ENCODE measurements at regions not wholly inside any gene's neighbourhood (a gene's known extent, or its start where the extent isn't known, plus 50 kb on each side); places are given as distances from the start of the nearest gene placed in this dataset.

DNA sequence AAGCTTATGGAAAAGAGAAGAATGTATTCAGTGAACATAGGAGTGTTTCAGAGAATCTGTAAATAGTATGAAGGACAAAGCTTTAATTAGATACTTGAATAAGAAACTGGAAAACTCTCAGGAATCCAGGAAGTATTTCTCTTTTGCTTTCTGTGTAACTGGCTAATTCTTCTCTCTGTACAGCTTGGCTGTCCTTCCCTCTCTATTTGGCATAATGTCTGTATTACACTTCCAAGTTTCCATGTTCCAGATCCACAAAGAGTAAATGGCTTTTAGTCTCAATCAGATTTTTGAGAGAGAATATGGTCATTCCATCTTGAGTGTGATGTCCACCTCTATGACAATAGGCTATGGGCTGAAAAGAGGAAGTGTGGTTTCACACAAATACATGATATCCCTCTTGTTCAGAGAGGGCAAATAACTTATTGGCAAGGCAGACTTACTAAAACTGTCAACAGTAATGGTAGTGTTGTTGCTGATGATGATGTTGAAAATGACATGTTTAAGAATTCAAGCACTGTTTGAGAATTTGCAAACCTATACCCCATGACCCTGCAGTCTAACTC is 129.2 kb upstream of the ERBB4 start:
- TF ChIP-seq, protein P1, sequence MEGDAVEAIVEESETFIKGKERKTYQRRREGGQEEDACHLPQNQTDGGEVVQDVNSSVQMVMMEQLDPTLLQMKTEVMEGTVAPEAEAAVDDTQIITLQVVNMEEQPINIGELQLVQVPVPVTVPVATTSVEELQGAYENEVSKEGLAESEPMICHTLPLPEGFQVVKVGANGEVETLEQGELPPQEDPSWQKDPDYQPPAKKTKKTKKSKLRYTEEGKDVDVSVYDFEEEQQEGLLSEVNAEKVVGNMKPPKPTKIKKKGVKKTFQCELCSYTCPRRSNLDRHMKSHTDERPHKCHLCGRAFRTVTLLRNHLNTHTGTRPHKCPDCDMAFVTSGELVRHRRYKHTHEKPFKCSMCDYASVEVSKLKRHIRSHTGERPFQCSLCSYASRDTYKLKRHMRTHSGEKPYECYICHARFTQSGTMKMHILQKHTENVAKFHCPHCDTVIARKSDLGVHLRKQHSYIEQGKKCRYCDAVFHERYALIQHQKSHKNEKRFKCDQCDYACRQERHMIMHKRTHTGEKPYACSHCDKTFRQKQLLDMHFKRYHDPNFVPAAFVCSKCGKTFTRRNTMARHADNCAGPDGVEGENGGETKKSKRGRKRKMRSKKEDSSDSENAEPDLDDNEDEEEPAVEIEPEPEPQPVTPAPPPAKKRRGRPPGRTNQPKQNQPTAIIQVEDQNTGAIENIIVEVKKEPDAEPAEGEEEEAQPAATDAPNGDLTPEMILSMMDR (IDR thresholded peaks at IDR 0.05) = no peak
- no peak for TF ChIP-seq EP300 (IDR thresholded peaks at IDR 0.05)
